DND-41 (cell line): ENCODE measurements at regions not wholly inside any gene's neighbourhood (a gene's known extent, or its start where the extent isn't known, plus 50 kb on each side); places are given as distances from the start of the nearest gene placed in this dataset.

Experiments
- ATAC-seq: fragments of 200-7000 bp; cut with Tn5 transposase; 3 replicates; pipeline ENCODE4 v1.9.1; 2021; ENCODE audit warnings: low read depth; ENCODE audit not compliant: insufficient read depth
- DNase-seq: peaks from one replicate; pipeline ENCODE4 v3.0.0-alpha.2; 2020
- H2AFZ ChIP-seq: 2 replicates; pipeline ENCODE4 v1.6.0; 2012; ENCODE audit warnings: low read depth, low read length
- H3K27ac ChIP-seq: 2 replicates; pipeline ENCODE4 v1.5.1; 2012; ENCODE audit warnings: low read length, inconsistent platforms
- H3K27me3 ChIP-seq: fragments of 200-600 bp; sonication (generic); 2 replicates; pipeline ENCODE4 v1.6.0; 2012; ENCODE audit warnings: low read length, mild to moderate bottlenecking, inconsistent platforms; ENCODE audit not compliant: insufficient read depth, poor library complexity
- H3K36me3 ChIP-seq: 2 replicates; pipeline ENCODE4 v1.5.1; 2012; ENCODE audit warnings: low read length, inconsistent platforms; ENCODE audit not compliant: insufficient read depth
- H3K4me1 ChIP-seq: 2 replicates; pipeline ENCODE4 v1.5.1; 2012; ENCODE audit warnings: mild to moderate bottlenecking, low read length; ENCODE audit not compliant: insufficient read depth
- H3K4me2 ChIP-seq: 2 replicates; pipeline ENCODE4 v1.6.0; 2012; ENCODE audit warnings: mild to moderate bottlenecking, moderate library complexity, low read length, inconsistent platforms; ENCODE audit not compliant: insufficient read depth
- H3K4me3 ChIP-seq, 2 experiments: fragments of 200-600 bp in 1 of 2; shearing (Covaris generic) in 1 of 2; 2 replicates each; pipeline ENCODE4 v1.5.1; 2012 to 2016; ENCODE audit warnings: inconsistent platforms in 2 of 2, low read length in 2 of 2, mild to moderate bottlenecking in 2 of 2, low read depth in 1 of 2, moderate library complexity in 1 of 2
- H3K79me2 ChIP-seq: 2 replicates; pipeline ENCODE4 v1.6.0; 2012; ENCODE audit warnings: low read length, inconsistent platforms; ENCODE audit not compliant: insufficient read depth
- H3K9ac ChIP-seq: 2 replicates; pipeline ENCODE4 v1.6.0; 2012; ENCODE audit warnings: low read depth, mild to moderate bottlenecking, inconsistent platforms, low read length, moderate library complexity
- H3K9me3 ChIP-seq: 2 replicates; pipeline ENCODE4 v1.5.1; 2012; ENCODE audit warnings: low read length, moderate library complexity, mild to moderate bottlenecking, inconsistent platforms; ENCODE audit not compliant: insufficient read depth, severe bottlenecking
- H4K20me1 ChIP-seq: 2 replicates; pipeline ENCODE4 v1.6.0; 2012; ENCODE audit warnings: low read length; ENCODE audit not compliant: insufficient read depth
- CTCF ChIP-seq: IDR thresholded peaks from 2 replicates; pipeline ENCODE4 v1.5.1; 2012; ENCODE audit warnings: borderline replicate concordance, low read length, moderate library complexity, mild to moderate bottlenecking; ENCODE audit not compliant: poor library complexity, severe bottlenecking; ENCODE audit errors: extremely low read depth
- EZH2 ChIP-seq: IDR thresholded peaks from 3 replicates; pipeline ENCODE4 v1.6.1; 2012; ENCODE audit warnings: borderline replicate concordance, low read depth, mild to moderate bottlenecking, moderate library complexity, low read length, inconsistent platforms; ENCODE audit not compliant: severe bottlenecking

- Histone ChIP-seq H3K9me3 (no peaks in the 10 kb centered on the region), H3K79me2 (no peaks in the 10 kb centered on the region), H3K27me3 (peaks cover 7% of the 10 kb centered on the region), H3K4me3 (no peak overlapping the region), H3K4me2 (no peak overlapping the region), H3K27ac (no peak overlapping the region), H2AFZ (no peak overlapping the region), H3K4me1 (no peaks in the 10 kb centered on the region), H3K9ac (no peak overlapping the region), H4K20me1 (no peaks in the 10 kb centered on the region), H3K36me3 (no peaks in the 10 kb centered on the region)
- ATAC-seq = no peak
- TF ChIP-seq CTCF = no peak
- no peak for TF ChIP-seq EZH2
- no peak for DNase-seq
Measured at GRCh38 chr4:170145120-170145519, 55.4 kb upstream of the AADAT start.

- Histone ChIP-seq H3K27me3 (peaks cover 7% of the 10 kb centered on the region), H3K4me3 (no peak overlapping the region), H3K36me3 (no peaks in the 10 kb centered on the region), H3K27ac (no peak overlapping the region), H3K79me2 (no peaks in the 10 kb centered on the region), H3K9me3 (no peaks in the 10 kb centered on the region), H2AFZ (no peak overlapping the region), H3K4me1 (no peaks in the 10 kb centered on the region), H3K9ac (no peak overlapping the region), H3K4me2 (no peak overlapping the region), H4K20me1 (no peaks in the 10 kb centered on the region)
- no peak for TF ChIP-seq EZH2
- TF ChIP-seq CTCF = no peak
- no peak for DNase-seq
- no peak for ATAC-seq
Measured at GRCh38 chr4:170139764-170140163, 50.0 kb upstream of the AADAT start.
